H9 (cell line): ENCODE measurements at regions not wholly inside any gene's neighbourhood (a gene's known extent, or its start where the extent isn't known, plus 50 kb on each side); places are given as distances from the start of the nearest gene placed in this dataset.

Experiments used
- DNase-seq: peaks from one replicate; pipeline ENCODE4 v3.0.0-alpha.2; 2017
- H2AFZ ChIP-seq: one replicate; pipeline ENCODE4 v1.6.1; 2013; ENCODE audit warnings: mild to moderate bottlenecking, low read length, control low read depth, moderate library complexity
- H2AK5ac ChIP-seq: 2 replicates; pipeline ENCODE4 v1.6.1; 2013; ENCODE audit warnings: low read length, control low read depth, mixed read lengths; ENCODE audit not compliant: insufficient read length
- H2BK120ac ChIP-seq: one replicate; pipeline ENCODE4 v1.6.1; 2013; ENCODE audit warnings: low read depth, mild to moderate bottlenecking, low read length, control low read depth, inconsistent platforms; ENCODE audit not compliant: poor library complexity, severe bottlenecking
- H2BK12ac ChIP-seq: 2 replicates; pipeline ENCODE4 v1.6.1; 2013; ENCODE audit warnings: low read length, control low read depth, mixed read lengths, low read depth; ENCODE audit not compliant: insufficient read length
- H2BK15ac ChIP-seq: 2 replicates; pipeline ENCODE4 v1.6.1; 2013; ENCODE audit warnings: low read depth, low read length, control low read depth
- H2BK20ac ChIP-seq: one replicate; pipeline ENCODE4 v1.6.1; 2013; ENCODE audit warnings: low read depth, mild to moderate bottlenecking, low read length, control low read depth, inconsistent platforms; ENCODE audit not compliant: poor library complexity, severe bottlenecking
- H2BK5ac ChIP-seq: 2 replicates; pipeline ENCODE4 v1.6.1; 2013; ENCODE audit warnings: low read length, control low read depth, mixed read lengths; ENCODE audit not compliant: insufficient read length
- H3K14ac ChIP-seq: 2 replicates; pipeline ENCODE4 v1.6.1; 2013; ENCODE audit warnings: low read length, control low read depth; ENCODE audit not compliant: insufficient read depth
- H3K18ac ChIP-seq: 2 replicates; pipeline ENCODE4 v1.6.1; 2013; ENCODE audit warnings: low read depth, mild to moderate bottlenecking, mixed read lengths, low read length, control low read depth; ENCODE audit not compliant: insufficient read length
- H3K23ac ChIP-seq: 2 replicates; pipeline ENCODE4 v1.6.1; 2013; ENCODE audit warnings: low read length, control low read depth, mixed read lengths, low read depth; ENCODE audit not compliant: insufficient read length
- H3K23me2 ChIP-seq: 2 replicates; pipeline ENCODE4 v1.6.1; 2013; ENCODE audit warnings: low read depth, mild to moderate bottlenecking, mixed read lengths, low read length, control low read depth; ENCODE audit not compliant: insufficient read length, poor library complexity, severe bottlenecking
- H3K27ac ChIP-seq: 2 replicates; pipeline ENCODE4 v1.5.1; 2013; ENCODE audit warnings: low read length, control low read depth, mixed read lengths, low read depth; ENCODE audit not compliant: insufficient read length
- H3K27me3 ChIP-seq: 2 replicates; pipeline ENCODE4 v1.6.1; 2013; ENCODE audit warnings: low read length, control low read depth, inconsistent platforms; ENCODE audit not compliant: insufficient read depth
- H3K4ac ChIP-seq: 2 replicates; pipeline ENCODE4 v1.6.1; 2013; ENCODE audit warnings: low read depth, mild to moderate bottlenecking, control low read depth, inconsistent platforms, low read length, moderate library complexity
- H3K4me1 ChIP-seq: 2 replicates; pipeline ENCODE4 v1.6.1; 2013; ENCODE audit warnings: low read length, control low read depth, inconsistent platforms; ENCODE audit not compliant: insufficient read depth
- H3K4me2 ChIP-seq: 2 replicates; pipeline ENCODE4 v1.6.1; 2013; ENCODE audit warnings: low read length, control low read depth, mixed read lengths; ENCODE audit not compliant: insufficient read length, insufficient read depth
- H3K56ac ChIP-seq: 2 replicates; pipeline ENCODE4 v1.6.1; 2013; ENCODE audit warnings: low read depth, mild to moderate bottlenecking, mixed read lengths, low read length, control low read depth; ENCODE audit not compliant: insufficient read length
- H3K79me1 ChIP-seq: 2 replicates; pipeline ENCODE4 v1.6.1; 2013; ENCODE audit warnings: low read depth, mild to moderate bottlenecking, moderate library complexity, low read length, control low read depth, inconsistent platforms; ENCODE audit not compliant: insufficient read depth, poor library complexity, severe bottlenecking
- H3K79me2 ChIP-seq: 2 replicates; pipeline ENCODE4 v1.6.1; 2013; ENCODE audit warnings: low read length, control low read depth, inconsistent platforms; ENCODE audit not compliant: insufficient read depth
- H3K9ac ChIP-seq: 2 replicates; pipeline ENCODE4 v1.6.1; 2013; ENCODE audit warnings: low read length, control low read depth, mixed read lengths; ENCODE audit not compliant: insufficient read length; ENCODE audit errors: extremely low read depth
- H3K9me3 ChIP-seq: one replicate; pipeline ENCODE4 v1.6.1; 2013; ENCODE audit warnings: low read depth, low read length, inconsistent platforms; ENCODE audit not compliant: control insufficient read depth
- H3T11ph ChIP-seq: one replicate; pipeline ENCODE4 v1.6.1; 2013; ENCODE audit warnings: mild to moderate bottlenecking, low read length, control low read depth, inconsistent platforms
- H4K20me1 ChIP-seq: one replicate; pipeline ENCODE4 v1.6.1; 2013; ENCODE audit not compliant: control insufficient read depth, insufficient read length, insufficient read depth
- H4K5ac ChIP-seq: 2 replicates; pipeline ENCODE4 v1.6.1; 2013; ENCODE audit warnings: low read depth, mild to moderate bottlenecking, mixed read lengths, low read length, control low read depth; ENCODE audit not compliant: insufficient read length
- H4K8ac ChIP-seq: replicated peaks from 2 replicates; pipeline ENCODE4 v1.6.1; 2013; ENCODE audit warnings: low read length, control low read depth, mixed read lengths, low read depth; ENCODE audit not compliant: insufficient read length
- H4K91ac ChIP-seq: 2 replicates; pipeline ENCODE4 v1.6.1; 2013; ENCODE audit warnings: low read depth, mild to moderate bottlenecking, moderate library complexity, mixed read lengths, low read length, control low read depth; ENCODE audit not compliant: insufficient read length
- H3K27ac Mint-ChIP-seq, 3 experiments: 2 replicates in 2 of 3; 3 replicates in 1 of 3; pipeline ENCODE4 v1.8.0; 2020 to 2021; ENCODE audit warnings: mixed read lengths in 3 of 3, mild to moderate bottlenecking in 1 of 3, moderate library complexity in 1 of 3
- H3K27me3 Mint-ChIP-seq: 2 replicates; pipeline ENCODE4 v1.8.0; 2021; ENCODE audit warnings: low read depth, mild to moderate bottlenecking, moderate library complexity, mixed read lengths
- H3K36me3 Mint-ChIP-seq, 3 experiments: 2 replicates in 2 of 3; 3 replicates in 1 of 3; pipeline ENCODE4 v1.8.0; 2020 to 2021; ENCODE audit warnings: low read depth in 3 of 3, mixed read lengths in 3 of 3; ENCODE audit not compliant: insufficient read depth in 1 of 3
- H3K4me1 Mint-ChIP-seq, 2 experiments: 2 replicates each; pipeline ENCODE4 v1.8.0; 2020; ENCODE audit warnings: mixed read lengths in 2 of 2
- H3K4me3 Mint-ChIP-seq, 2 experiments: 2 replicates in 1 of 2; 3 replicates in 1 of 2; pipeline ENCODE4 v1.8.0; 2020 to 2021; ENCODE audit warnings: mild to moderate bottlenecking in 2 of 2, mixed read lengths in 2 of 2, moderate library complexity in 1 of 2
- H3K9me3 Mint-ChIP-seq, 2 experiments: 2 replicates in 1 of 2; 3 replicates in 1 of 2; pipeline ENCODE4 v1.8.0; 2020; ENCODE audit warnings: mild to moderate bottlenecking in 2 of 2, mixed read lengths in 2 of 2, moderate library complexity in 1 of 2
- WGBS: extraction: QIAGEN DNeasy Blood & Tissue Kit; methylation state at CpG from one replicate; pipeline ENCODE4 v1.1.7; 2013; ENCODE audit warnings: missing lambda C conversion rate, low lambda C conversion rate, mixed read lengths; ENCODE audit not compliant: insufficient read length; ENCODE audit errors: extremely low coverage; 5-methylcytosine and 5-hydroxymethylcytosine counted together
- TF ChIP-seq, protein P1 (sequence below): fragments of 200-600 bp; sonication (generic); conservative IDR thresholded peaks from 3 replicates; pipeline ENCODE4 v1.8.0; 2021; ENCODE audit warnings: antibody characterized with exemption, mild to moderate bottlenecking

DNA sequence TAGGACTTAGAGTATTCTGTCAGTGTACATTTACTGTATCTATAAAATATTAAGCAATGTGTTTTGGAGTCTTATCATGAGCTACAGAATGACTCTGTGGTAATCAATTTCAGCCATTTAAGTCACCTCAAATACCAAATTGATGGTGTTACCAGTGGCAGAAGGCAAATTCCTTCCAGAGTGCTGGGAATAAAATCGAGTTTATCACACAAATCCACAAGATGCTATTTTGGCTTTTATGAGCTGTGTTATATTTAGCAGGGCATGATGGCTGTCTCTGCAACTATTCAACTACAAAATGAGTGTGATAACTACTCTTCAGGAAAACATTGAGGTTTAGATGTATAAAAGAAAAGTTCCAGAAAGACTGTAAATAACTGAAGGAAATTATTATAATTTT lies 78.2 kb downstream of the AREG start:
- Mint-ChIP-seq H3K9me3 (no peaks in the 10 kb centered on the region), H3K27me3 (no peaks in the 10 kb centered on the region), H3K36me3 (no peaks in the 10 kb centered on the region), H3K4me1 (no peaks in the 10 kb centered on the region), H3K4me3 (no peak overlapping the region), H3K27ac (no peak overlapping the region)
- Histone ChIP-seq H3K27ac (no peak overlapping the region), H4K5ac (no peak overlapping the region), H2BK5ac (no peak overlapping the region), H3K4me2 (no peak overlapping the region), H3K56ac (no peak overlapping the region), H3K23ac (no peak overlapping the region), H3K79me1 (no peaks in the 10 kb centered on the region), H3T11ph (no peak overlapping the region), H4K91ac (no peak overlapping the region), H2BK15ac (no peak overlapping the region), H4K20me1 (no peaks in the 10 kb centered on the region), H3K27me3 (no peaks in the 10 kb centered on the region), H3K9ac (no peak overlapping the region), H3K14ac (no peak overlapping the region), H2BK12ac (no peak overlapping the region), H2BK20ac (no peak overlapping the region), H2BK120ac (no peak overlapping the region), H3K18ac (no peak overlapping the region), H2AK5ac (no peak overlapping the region), H3K4ac (no peak overlapping the region), H4K8ac (no peak overlapping the region), H3K4me1 (no peaks in the 10 kb centered on the region), H3K9me3 (no peaks in the 10 kb centered on the region), H3K23me2 (no peaks in the 10 kb centered on the region), H2AFZ (no peak overlapping the region), H3K79me2 (no peaks in the 10 kb centered on the region)
- no CpG with 5 or more reads among the region's 1 CpG for whole genome bisulfite sequencing
- no peak for DNase-seq
- TF ChIP-seq, protein P1, sequence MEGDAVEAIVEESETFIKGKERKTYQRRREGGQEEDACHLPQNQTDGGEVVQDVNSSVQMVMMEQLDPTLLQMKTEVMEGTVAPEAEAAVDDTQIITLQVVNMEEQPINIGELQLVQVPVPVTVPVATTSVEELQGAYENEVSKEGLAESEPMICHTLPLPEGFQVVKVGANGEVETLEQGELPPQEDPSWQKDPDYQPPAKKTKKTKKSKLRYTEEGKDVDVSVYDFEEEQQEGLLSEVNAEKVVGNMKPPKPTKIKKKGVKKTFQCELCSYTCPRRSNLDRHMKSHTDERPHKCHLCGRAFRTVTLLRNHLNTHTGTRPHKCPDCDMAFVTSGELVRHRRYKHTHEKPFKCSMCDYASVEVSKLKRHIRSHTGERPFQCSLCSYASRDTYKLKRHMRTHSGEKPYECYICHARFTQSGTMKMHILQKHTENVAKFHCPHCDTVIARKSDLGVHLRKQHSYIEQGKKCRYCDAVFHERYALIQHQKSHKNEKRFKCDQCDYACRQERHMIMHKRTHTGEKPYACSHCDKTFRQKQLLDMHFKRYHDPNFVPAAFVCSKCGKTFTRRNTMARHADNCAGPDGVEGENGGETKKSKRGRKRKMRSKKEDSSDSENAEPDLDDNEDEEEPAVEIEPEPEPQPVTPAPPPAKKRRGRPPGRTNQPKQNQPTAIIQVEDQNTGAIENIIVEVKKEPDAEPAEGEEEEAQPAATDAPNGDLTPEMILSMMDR = no peak
